WTC11 (cell line): ENCODE measurements at regions not wholly inside any gene's neighbourhood (a gene's known extent, or its start where the extent isn't known, plus 50 kb on each side); places are given as distances from the start of the nearest gene placed in this dataset.

Source experiments
- ATAC-seq: fragments of 200-7000 bp; cut with Tn5 transposase; 2 replicates; pipeline ENCODE4 v1.10.0; 2021; ENCODE audit warnings: mild to moderate bottlenecking, moderate library complexity
- CTCF ChIA-PET: fragments of 300-600 bp; sonication (Branson Sonifier 250); formaldehyde crosslinking; loops from one replicate; lab custom pipeline; 2021; ENCODE audit warnings: antibody characterized with exemption; lab: Charles Lee
- POLR2A ChIA-PET: fragments of 350-600 bp; sonication (Branson Sonifier 250); formaldehyde crosslinking; loops from one replicate; lab custom pipeline; 2021; ENCODE audit warnings: antibody characterized with exemption; lab: Charles Lee
- DNase-seq: peaks from one replicate; pipeline ENCODE4 v3.0.0; 2021; ENCODE audit warnings: low spot score
- H3K27ac Mint-ChIP-seq: 2 replicates; pipeline ENCODE4 v1.8.0; 2021; ENCODE audit warnings: mixed read lengths
- H3K27me3 Mint-ChIP-seq: 2 replicates; pipeline ENCODE4 v1.8.0; 2021; ENCODE audit warnings: low read depth, mild to moderate bottlenecking, moderate library complexity, mixed read lengths
- H3K36me3 Mint-ChIP-seq: 2 replicates; pipeline ENCODE4 v1.8.0; 2021; ENCODE audit warnings: mixed read lengths
- H3K4me1 Mint-ChIP-seq: 2 replicates; pipeline ENCODE4 v1.8.0; 2022; ENCODE audit warnings: mixed read lengths
- H3K4me3 Mint-ChIP-seq: 2 replicates; pipeline ENCODE4 v1.8.0; 2021; ENCODE audit warnings: mild to moderate bottlenecking, moderate library complexity, mixed read lengths
- H3K9me3 Mint-ChIP-seq: 2 replicates; pipeline ENCODE4 v1.8.0; 2021; ENCODE audit warnings: mixed read lengths
- ATF2 ChIP-seq: sonication (generic); formaldehyde crosslinking; IDR thresholded peaks from 2 replicates; pipeline ENCODE4 v1.8.1; 2022; ENCODE audit warnings: low read depth, missing genetic modification reagents, borderline replicate concordance
- CDX4 ChIP-seq: fragments of 250-450 bp; sonication (Bioruptor Pico); IDR thresholded peaks from 2 replicates; pipeline ENCODE4 v1.9.0; 2021; ENCODE audit warnings: moderate library complexity, mild to moderate bottlenecking, inconsistent platforms, borderline replicate concordance
- CTCF ChIP-seq: fragments of 200-600 bp; IDR thresholded peaks from 2 replicates; pipeline ENCODE4 v1.8.0; 2022; ENCODE audit warnings: antibody characterized with exemption
- ETV6 ChIP-seq: sonication (generic); formaldehyde crosslinking; IDR thresholded peaks from 2 replicates; pipeline ENCODE4 v1.8.1; 2022; ENCODE audit warnings: mild to moderate bottlenecking, missing genetic modification reagents
- FOXK1 ChIP-seq: sonication (generic); formaldehyde crosslinking; IDR thresholded peaks from 2 replicates; pipeline ENCODE4 v1.8.0; 2022; ENCODE audit warnings: mild to moderate bottlenecking, moderate library complexity, missing genetic modification reagents
- GABPB1 ChIP-seq: sonication (generic); formaldehyde crosslinking; IDR thresholded peaks from 2 replicates; pipeline ENCODE4 v1.8.1; 2023; ENCODE audit warnings: mild to moderate bottlenecking, missing genetic modification reagents
- NFATC4 ChIP-seq: fragments of 250-450 bp; sonication (Bioruptor Pico); IDR thresholded peaks from 2 replicates; pipeline ENCODE4 v1.9.0; 2021; ENCODE audit warnings: mild to moderate bottlenecking
- NFYB ChIP-seq: sonication (generic); formaldehyde crosslinking; conservative IDR thresholded peaks from 2 replicates; pipeline ENCODE4 v1.8.0; 2022; ENCODE audit warnings: low read depth, missing genetic modification reagents
- PRDM15 ChIP-seq: sonication (generic); formaldehyde crosslinking; IDR thresholded peaks from 2 replicates; pipeline ENCODE4 v1.8.0; 2022; ENCODE audit warnings: missing genetic modification reagents
- SMAD3 ChIP-seq: sonication (generic); formaldehyde crosslinking; IDR thresholded peaks from 2 replicates; pipeline ENCODE4 v1.8.0; 2022; ENCODE audit warnings: missing genetic modification reagents, mild to moderate bottlenecking, borderline replicate concordance
- TCF7 ChIP-seq: sonication (generic); formaldehyde crosslinking; IDR thresholded peaks from 2 replicates; pipeline ENCODE4 v1.8.0; 2022; ENCODE audit warnings: mild to moderate bottlenecking, low read depth, missing genetic modification reagents, moderate library complexity
- USF2 ChIP-seq: sonication (generic); formaldehyde crosslinking; IDR thresholded peaks from 2 replicates; pipeline ENCODE4 v1.8.1; 2023; ENCODE audit warnings: mild to moderate bottlenecking, missing genetic modification reagents, moderate library complexity
- ZBTB21 ChIP-seq: sonication (generic); formaldehyde crosslinking; IDR thresholded peaks from 2 replicates; pipeline ENCODE4 v1.8.1; 2023; ENCODE audit warnings: mild to moderate bottlenecking, missing genetic modification reagents, borderline replicate concordance
- ZNF219 ChIP-seq: sonication (generic); formaldehyde crosslinking; IDR thresholded peaks from 2 replicates; pipeline ENCODE4 v1.8.0; 2023; ENCODE audit warnings: missing genetic modification reagents, mild to moderate bottlenecking, borderline replicate concordance
- ZNF232 ChIP-seq: sonication (generic); formaldehyde crosslinking; IDR thresholded peaks from 2 replicates; pipeline ENCODE4 v1.8.0; 2022; ENCODE audit warnings: mild to moderate bottlenecking, missing genetic modification reagents
- ZNF317 ChIP-seq: sonication (generic); formaldehyde crosslinking; IDR thresholded peaks from 2 replicates; pipeline ENCODE4 v1.8.1; 2023; ENCODE audit warnings: low read depth, mild to moderate bottlenecking, moderate library complexity, missing genetic modification reagents, borderline replicate concordance
- ZNF416 ChIP-seq: fragments of 250-450 bp; sonication (Bioruptor Pico); IDR thresholded peaks from 2 replicates; pipeline ENCODE4 v1.9.0; 2021; ENCODE audit warnings: mild to moderate bottlenecking, inconsistent platforms
- ZNF423 ChIP-seq: fragments of 250-450 bp; sonication (Bioruptor Pico); IDR thresholded peaks from 2 replicates; pipeline ENCODE4 v2.1.2; 2022; ENCODE audit warnings: mild to moderate bottlenecking, moderate library complexity
- ZNF425 ChIP-seq: fragments of 250-450 bp; sonication (Bioruptor Pico); conservative IDR thresholded peaks from 2 replicates; pipeline ENCODE4 v1.9.0; 2021; ENCODE audit warnings: mild to moderate bottlenecking

- TF ChIP-seq ZNF425 (CRISPR knock-in tag) (no peak), ZBTB21 (CRISPR knock-in tag) (no peak), ETV6 (CRISPR knock-in tag) (no peak), ZNF317 (no peak), ZNF416 (CRISPR knock-in tag) (no peak), FOXK1 (no peak)
- TF ChIP-seq, all 79 proteins: peak for 0
- POLR2A ChIA-PET, result no interaction called here
- Mint-ChIP-seq H3K4me3 (no peak overlapping the region), H3K9me3 (no peaks in the 10 kb centered on the region), H3K27me3 (no peaks in the 10 kb centered on the region), H3K27ac (no peak overlapping the region), H3K4me1 (no peaks in the 10 kb centered on the region), H3K36me3 (no peaks in the 10 kb centered on the region)
- CTCF ChIA-PET, result no interaction called here
- ATAC-seq (no peak), DNase-seq (no peak)
Measured at GRCh38 chr14:54053386-54053745, 96.7 kb upstream of the BMP4 start.

GRCh38 chr14:54058505-54058904, 101.9 kb upstream of the BMP4 start:
- Mint-ChIP-seq H3K9me3 (no peaks in the 10 kb centered on the region), H3K27ac (no peak overlapping the region), H3K36me3 (no peaks in the 10 kb centered on the region), H3K4me1 (no peaks in the 10 kb centered on the region), H3K27me3 (no peaks in the 10 kb centered on the region), H3K4me3 (no peak overlapping the region)
- ChIA-PET CTCF (interaction anchor here (0.9 to 1.4 kb wide), 2 partner anchors 117 to 289 kb away, joined by 3 read pairs; no protein-coding TSS in a partner anchor), POLR2A (no interaction called here)
- no peak for DNase-seq
- TF ChIP-seq ZNF423 (CRISPR knock-in tag), result no peak
- TF ChIP-seq SMAD3 (CRISPR knock-in tag), result no peak
- no peak for TF ChIP-seq USF2 (CRISPR knock-in tag)
- TF ChIP-seq ZNF416 (CRISPR knock-in tag), result no peak
- no peak for TF ChIP-seq NFYB (CRISPR knock-in tag)
- TF ChIP-seq PRDM15 (CRISPR knock-in tag), result no peak
- no peak for TF ChIP-seq CDX4
- TF ChIP-seq ZNF232 (CRISPR knock-in tag), result no peak
- no peak for TF ChIP-seq ZNF219 (CRISPR knock-in tag)
- TF ChIP-seq CTCF, result no peak
- no peak for TF ChIP-seq NFATC4 (CRISPR knock-in tag)
- no peak for TF ChIP-seq GABPB1 (CRISPR knock-in tag)
- TF ChIP-seq ATF2 (CRISPR knock-in tag), result no peak
- no peak for TF ChIP-seq TCF7 (CRISPR knock-in tag)
- ATAC-seq, result no peak
